GM18508 (cell line): ENCODE measurements at regions not wholly inside any gene's neighbourhood (a gene's known extent, or its start where the extent isn't known, plus 50 kb on each side); places are given as distances from the start of the nearest gene placed in this dataset.
"Not testable (repeated sequence)": the region's sequence is repeated elsewhere in the genome, so short reads cannot be mapped to it uniquely, and the experiment has no call there.

Experiments used
- ATAC-seq: cut with Tn5 transposase; IDR thresholded peaks from one replicate; pipeline ENCODE4 v1.9.1; 2021; ENCODE audit warnings: moderate number of reproducible peaks; ENCODE audit not compliant: insufficient read depth, unreplicated experiment

- no peak for ATAC-seq
Measured at GRCh38 chr9:71514344-71514975, 253.9 kb downstream of the CEMIP2 start.

- ATAC-seq = no peak
Measured at GRCh38 chr9:71509054-71509453, 259.3 kb downstream of the CEMIP2 start.

GRCh38 chr9:71508141-71508540 lies 260.2 kb downstream of the CEMIP2 start:
- ATAC-seq = not testable (repeated sequence)

GRCh38 chr9:71506821-71507220 lies 261.5 kb downstream of the CEMIP2 start:
- no peak for ATAC-seq

DNA sequence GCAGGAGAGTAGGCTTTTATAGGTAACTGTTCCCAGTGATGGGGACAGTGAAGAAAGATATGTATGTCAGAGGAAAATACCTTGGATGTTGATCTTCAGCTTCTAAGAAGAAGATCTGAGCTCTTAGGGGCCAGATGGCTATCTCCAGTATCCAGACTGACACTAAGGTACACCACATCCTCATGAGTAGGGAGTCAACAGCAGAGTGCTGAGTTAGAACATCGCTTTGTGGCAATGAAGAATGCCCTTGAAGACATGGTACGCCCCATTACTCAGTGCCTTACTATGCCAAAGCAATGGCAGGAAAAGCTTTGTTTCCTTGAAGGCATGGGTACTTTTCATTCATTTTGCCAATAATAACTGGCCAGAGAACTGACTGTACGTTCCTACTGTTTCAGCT lies 263.7 kb downstream of the CEMIP2 start:
- no peak for ATAC-seq

- ATAC-seq = no peak
Measured at GRCh38 chr9:71498691-71499090, 269.6 kb downstream of the CEMIP2 start.

DNA sequence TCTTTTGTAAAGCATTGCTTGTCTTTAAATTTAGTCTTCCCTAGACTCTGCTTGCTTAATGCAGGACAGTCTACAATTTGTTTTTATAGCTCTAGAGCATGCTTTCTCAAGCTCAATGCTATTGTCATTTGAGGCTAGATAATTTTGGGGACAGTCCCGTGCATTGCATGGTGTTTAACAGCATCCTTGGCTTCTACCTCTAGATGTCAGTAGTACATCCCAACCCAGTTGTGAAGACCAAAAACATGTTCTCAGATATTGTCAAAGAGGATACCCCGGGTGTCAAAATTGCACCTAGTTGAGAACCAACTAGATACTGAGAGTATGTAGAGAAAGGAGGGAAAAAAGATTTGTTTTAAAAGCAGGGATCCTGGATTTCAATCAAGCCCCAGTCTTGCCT lies 277.5 kb downstream of the CEMIP2 start:
- ATAC-seq = no peak

DNA sequence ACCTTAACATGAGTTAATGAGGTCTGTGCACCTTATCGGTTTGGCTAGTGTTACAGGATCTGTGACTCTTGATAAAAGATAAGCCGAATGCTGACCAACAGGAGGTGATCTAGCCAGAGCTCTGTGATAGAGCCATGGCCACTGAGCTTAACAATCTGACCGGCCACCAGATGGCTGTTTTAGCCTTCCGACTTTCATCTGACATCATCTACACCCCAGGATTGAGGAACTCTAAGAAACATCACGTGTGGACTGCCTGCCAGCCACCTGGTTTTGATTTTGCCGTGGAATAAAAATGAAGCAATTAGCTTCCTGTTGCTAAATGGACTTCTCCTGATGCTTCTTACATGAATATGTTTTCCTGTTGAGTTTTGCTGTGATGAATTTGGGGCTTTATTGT lies 281.3 kb downstream of the CEMIP2 start:
- no peak for ATAC-seq

GRCh38 chr9:71485326-71485725 lies 283.0 kb downstream of the CEMIP2 start:
- no peak for ATAC-seq

- ATAC-seq = no peak
Measured at GRCh38 chr9:71483436-71483835, 284.9 kb downstream of the CEMIP2 start.

- ATAC-seq = no peak
Measured at GRCh38 chr9:71479621-71480020, 288.7 kb downstream of the CEMIP2 start.

DNA sequence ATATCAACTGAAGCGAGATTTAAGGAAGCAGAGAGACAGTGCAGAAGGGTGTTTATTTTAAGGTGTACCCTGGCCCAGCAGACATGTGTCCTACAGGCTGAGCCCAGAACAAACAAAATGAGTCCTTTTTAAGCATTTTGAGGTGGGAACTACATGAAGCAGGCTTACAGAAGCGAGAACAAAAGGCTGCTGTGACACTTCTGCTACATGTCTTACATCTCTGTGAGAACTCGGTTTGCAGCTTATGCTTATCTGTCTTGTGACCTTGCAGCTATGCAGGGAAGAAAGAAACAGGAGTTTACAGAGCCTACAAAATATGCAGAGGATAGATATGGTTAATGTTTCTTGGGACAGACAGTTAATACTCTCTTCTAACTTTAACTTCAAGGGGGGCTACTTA lies 295.9 kb downstream of the CEMIP2 start:
- no peak for ATAC-seq

- no peak for ATAC-seq
Measured at GRCh38 chr9:71465392-71465791, 302.9 kb downstream of the CEMIP2 start.

DNA sequence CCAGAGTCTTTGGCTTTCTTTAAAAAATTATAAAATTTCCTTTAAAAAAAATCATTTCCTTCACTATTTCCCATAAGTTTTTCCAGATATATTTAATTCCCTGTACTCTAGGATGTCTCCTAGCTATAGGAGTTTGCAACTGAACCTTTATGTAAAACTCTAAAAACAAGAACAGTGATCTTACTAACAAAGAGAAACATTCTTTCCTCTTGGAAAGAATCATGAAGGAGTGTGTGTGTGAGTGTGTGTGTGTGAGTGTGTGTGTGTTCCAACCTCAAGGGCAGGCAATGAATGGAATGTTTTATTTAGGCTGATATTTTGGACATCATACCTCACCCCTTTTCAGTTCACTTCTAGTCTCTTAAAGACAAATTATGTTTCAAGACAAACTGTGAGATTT lies 309.2 kb downstream of the CEMIP2 start:
- ATAC-seq = no peak

GRCh38 chr9:71446473-71447411 lies 321.6 kb downstream of the CEMIP2 start:
- peak; percentile 60 for ATAC-seq

- ATAC-seq = no peak
Measured at GRCh38 chr9:71446106-71446472, 322.2 kb downstream of the CEMIP2 start.

DNA sequence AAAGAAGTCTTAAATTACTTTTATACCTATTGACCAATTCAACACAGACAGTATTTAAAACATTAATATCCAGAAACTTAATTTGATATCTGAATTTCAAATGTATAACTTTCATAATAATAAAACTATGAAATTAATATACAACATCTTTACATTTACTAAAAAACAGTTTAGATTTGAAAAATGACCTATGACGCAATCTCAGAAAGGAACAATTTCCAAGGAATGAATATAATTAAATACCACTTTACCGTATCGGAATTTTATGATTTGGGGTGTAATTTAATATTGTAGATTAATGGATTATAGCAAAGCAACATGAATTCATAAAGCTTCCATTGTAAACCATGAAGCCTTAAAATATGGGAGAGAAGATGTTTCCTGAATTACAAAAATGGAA lies 321.5 kb upstream of the TRPM3 start:
- no peak for ATAC-seq

GRCh38 chr9:71441266-71441665 lies 319.8 kb upstream of the TRPM3 start:
- ATAC-seq = no peak

DNA sequence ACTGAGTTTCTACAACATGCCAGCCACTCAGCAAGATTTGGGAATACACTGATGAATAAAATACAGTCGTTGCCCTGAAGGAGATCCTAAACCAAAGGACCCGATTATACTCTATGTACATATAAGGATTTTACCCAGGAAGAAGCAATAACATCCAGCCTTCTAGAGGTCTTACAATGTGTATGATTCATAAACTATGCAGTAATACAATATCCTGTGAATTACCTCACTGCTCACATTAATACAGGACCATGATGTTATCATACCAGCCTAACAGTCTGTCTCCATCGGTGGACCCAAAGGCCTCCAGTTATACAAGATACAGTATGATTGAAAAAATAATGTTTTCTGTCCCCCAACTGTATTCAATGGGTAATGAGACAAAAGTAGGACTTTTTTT lies 310.5 kb upstream of the TRPM3 start:
- no peak for ATAC-seq

- ATAC-seq = not testable (repeated sequence)
Measured at GRCh38 chr9:71407341-71407740, 285.9 kb upstream of the TRPM3 start.

GRCh38 chr9:71403106-71403505 lies 281.7 kb upstream of the TRPM3 start:
- ATAC-seq = no peak

DNA sequence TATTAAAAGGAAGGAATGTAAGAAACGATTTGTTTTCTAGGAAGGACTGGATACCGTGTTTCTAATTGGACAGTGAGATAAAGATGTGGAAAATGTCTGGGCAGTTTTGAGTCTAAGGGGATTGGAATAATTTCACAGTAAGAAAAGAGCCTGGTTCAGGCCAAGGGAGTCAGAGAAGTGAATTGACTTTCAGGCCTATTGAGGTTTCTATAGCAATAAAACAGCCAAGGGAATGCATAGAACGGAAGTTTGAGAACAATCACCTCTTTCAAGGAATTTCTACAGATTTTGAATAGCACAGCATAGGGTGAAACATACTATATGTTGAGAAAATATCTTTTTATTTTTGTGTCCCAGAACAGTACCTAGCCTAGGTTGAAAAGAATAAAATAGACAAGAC lies 271.6 kb upstream of the TRPM3 start:
- ATAC-seq = no peak
